ENCODE measurements at regions not wholly inside any gene's neighbourhood (a gene's known extent, or its start where the extent isn't known, plus 50 kb on each side); places are given as distances from the start of the nearest gene placed in this dataset.
A peak's percentile ranks its signal among the peaks of the same experiment; 100 is the strongest.

GRCh38 chr14:53896726-53897125 is 59.9 kb downstream of the BMP4 start:
- no peaks in the 10 kb centered on the region for H3K36me3 ChIP-seq
- 31 to 58% methylated on average over 1 of the region's 1 CpG for WGBS, 2 donors
- H3K27ac ChIP-seq, result no peak overlapping the region
- intact Hi-C loops (cut with DNase I), result no loop called here
- no peak overlapping the region for H3K4me3 ChIP-seq
- no peaks in the 10 kb centered on the region for H3K9me3 ChIP-seq
- no peaks in the 10 kb centered on the region for H3K4me1 ChIP-seq
- no peak for TF ChIP-seq POLR2AphosphoS5 (IDR thresholded peaks at IDR 0.05)
- TF ChIP-seq CTCF (IDR thresholded peaks at IDR 0.05), result no peak
- TF ChIP-seq POLR2A (IDR thresholded peaks at IDR 0.05), result no peak
- no peak for TF ChIP-seq EP300 (IDR thresholded peaks at IDR 0.05)
- H3K27me3 ChIP-seq, result no peaks in the 10 kb centered on the region
- no peak for DNase-seq

GRCh38 chr14:53894456-53894855 is 62.2 kb downstream of the BMP4 start:
- DNase-seq, result no peak
- Histone ChIP-seq H3K4me3 (no peak overlapping the region), H3K36me3 (no peaks in the 10 kb centered on the region), H3K4me1 (no peaks in the 10 kb centered on the region), H3K9me3 (no peaks in the 10 kb centered on the region), H3K27ac (no peak overlapping the region), H3K27me3 (no peaks in the 10 kb centered on the region)
- intact Hi-C loops (cut with DNase I), result no loop called here
- TF ChIP-seq EP300 (IDR thresholded peaks at IDR 0.05) (no peak), CTCF (IDR thresholded peaks at IDR 0.05) (no peak), POLR2AphosphoS5 (IDR thresholded peaks at IDR 0.05) (no peak), POLR2A (IDR thresholded peaks at IDR 0.05) (no peak)
- WGBS, 2 donors, result 17 to 37% methylated on average over 2 of the region's 2 CpGs

GRCh38 chr14:53893374-53893773 is 63.3 kb downstream of the BMP4 start:
- no peak overlapping the region for H3K27ac ChIP-seq
- no peaks in the 10 kb centered on the region for H3K4me1 ChIP-seq
- TF ChIP-seq POLR2AphosphoS5 (IDR thresholded peaks at IDR 0.05), result no peak
- no peak for TF ChIP-seq EP300 (IDR thresholded peaks at IDR 0.05)
- no peak for TF ChIP-seq CTCF (IDR thresholded peaks at IDR 0.05)
- TF ChIP-seq POLR2A (IDR thresholded peaks at IDR 0.05), result no peak
- H3K9me3 ChIP-seq, result no peaks in the 10 kb centered on the region
- intact Hi-C loops (cut with DNase I), result no loop called here
- no peaks in the 10 kb centered on the region for H3K36me3 ChIP-seq
- WGBS, 2 donors, result 92% methylated on average over 2 of the region's 2 CpGs
- H3K27me3 ChIP-seq, result no peaks in the 10 kb centered on the region
- DNase-seq, result no peak
- H3K4me3 ChIP-seq, result no peak overlapping the region

- no peaks in the 10 kb centered on the region for H3K27me3 ChIP-seq
- H3K27ac ChIP-seq, result no peak overlapping the region
- H3K36me3 ChIP-seq, result no peaks in the 10 kb centered on the region
- WGBS, 2 donors, result 46 to 59% methylated on average over 3 of the region's 3 CpGs
- H3K4me3 ChIP-seq, result no peak overlapping the region
- intact Hi-C loops (cut with DNase I), result no loop called here
- DNase-seq, result no peak
- H3K9me3 ChIP-seq, result no peaks in the 10 kb centered on the region
- no peaks in the 10 kb centered on the region for H3K4me1 ChIP-seq
- no peak for TF ChIP-seq EP300 (IDR thresholded peaks at IDR 0.05)
- peak in 1 of 4 donors; percentile 29 for TF ChIP-seq POLR2AphosphoS5 (IDR thresholded peaks at IDR 0.05)
- TF ChIP-seq POLR2A (IDR thresholded peaks at IDR 0.05), result no peak
- TF ChIP-seq CTCF (IDR thresholded peaks at IDR 0.05), result no peak
These were observed 66.0 kb downstream of the BMP4 start for GRCh38 chr14:53890611-53891101.
